Neural crest cell (in vitro differentiated cells): ENCODE measurements at regions not wholly inside any gene's neighbourhood (a gene's known extent, or its start where the extent isn't known, plus 50 kb on each side); places are given as distances from the start of the nearest gene placed in this dataset.
"Not testable (repeated sequence)": the region's sequence is repeated elsewhere in the genome, so short reads cannot be mapped to it uniquely, and the experiment has no call there.

Experiments used
- DNase-seq: peaks from one replicate; pipeline ENCODE4 v3.0.0; 2021; ENCODE audit warnings: low read depth, mixed read lengths, low spot score
- H3K27ac Mint-ChIP-seq: one replicate; pipeline ENCODE4 v1.8.0; 2021; ENCODE audit warnings: mild to moderate bottlenecking, mixed read lengths; ENCODE audit not compliant: unreplicated experiment
- H3K27me3 Mint-ChIP-seq: 2 replicates; pipeline ENCODE4 v1.8.0; 2021; ENCODE audit warnings: low read depth, mild to moderate bottlenecking, mixed read lengths
- H3K36me3 Mint-ChIP-seq: 2 replicates; pipeline ENCODE4 v1.8.0; 2021; ENCODE audit warnings: low read depth, mild to moderate bottlenecking, mixed read lengths
- H3K4me1 Mint-ChIP-seq: 2 replicates; pipeline ENCODE4 v1.8.0; 2021; ENCODE audit warnings: mixed read lengths
- H3K4me3 Mint-ChIP-seq: one replicate; pipeline ENCODE4 v1.8.0; 2021; ENCODE audit warnings: mild to moderate bottlenecking, mixed read lengths
- H3K9me3 Mint-ChIP-seq: 2 replicates; pipeline ENCODE4 v1.8.0; 2021; ENCODE audit warnings: mixed read lengths
- TF ChIP-seq, protein P1 (sequence below): fragments of 200-600 bp; sonication (generic); conservative IDR thresholded peaks from 2 replicates; pipeline ENCODE4 v1.5.0; 2021; ENCODE audit warnings: antibody characterized with exemption, mild to moderate bottlenecking

DNA sequence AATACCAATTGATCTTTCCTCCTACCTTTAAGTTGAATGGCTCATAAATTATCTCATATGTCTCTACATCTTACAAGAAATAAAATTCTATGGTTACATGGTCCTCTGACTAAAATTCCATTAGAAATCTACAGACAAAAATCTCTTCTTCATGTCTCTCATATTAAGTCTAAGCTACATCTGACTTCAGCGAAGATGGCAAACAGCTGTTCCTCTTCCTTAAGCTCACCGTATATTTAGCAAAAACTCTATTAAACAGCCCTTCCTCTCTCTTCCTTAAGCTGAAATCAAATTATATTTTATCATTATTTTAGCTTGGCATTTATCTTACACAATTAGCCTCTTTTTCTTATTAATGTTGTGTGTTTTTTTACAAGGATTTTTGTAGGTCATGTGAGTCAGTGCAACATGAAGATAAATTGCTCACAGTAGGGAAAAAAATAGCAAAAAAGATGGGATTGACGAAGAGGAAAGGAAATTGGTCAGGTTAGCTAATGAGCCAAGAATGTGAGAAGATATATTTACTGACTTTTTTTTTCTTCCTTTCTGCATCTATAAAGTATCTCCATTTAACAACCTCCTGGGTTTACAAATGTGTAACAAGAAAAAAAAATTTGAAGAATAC, 2412.8 kb downstream of the ARAP2 start:
- DNase-seq, result no peak
- Mint-ChIP-seq H3K27ac (no peak overlapping the region), H3K9me3 (no peaks in the 10 kb centered on the region), H3K4me3 (no peak overlapping the region), H3K27me3 (no peaks in the 10 kb centered on the region), H3K36me3 (no peaks in the 10 kb centered on the region), H3K4me1 (no peaks in the 10 kb centered on the region)
- TF ChIP-seq, protein P1, sequence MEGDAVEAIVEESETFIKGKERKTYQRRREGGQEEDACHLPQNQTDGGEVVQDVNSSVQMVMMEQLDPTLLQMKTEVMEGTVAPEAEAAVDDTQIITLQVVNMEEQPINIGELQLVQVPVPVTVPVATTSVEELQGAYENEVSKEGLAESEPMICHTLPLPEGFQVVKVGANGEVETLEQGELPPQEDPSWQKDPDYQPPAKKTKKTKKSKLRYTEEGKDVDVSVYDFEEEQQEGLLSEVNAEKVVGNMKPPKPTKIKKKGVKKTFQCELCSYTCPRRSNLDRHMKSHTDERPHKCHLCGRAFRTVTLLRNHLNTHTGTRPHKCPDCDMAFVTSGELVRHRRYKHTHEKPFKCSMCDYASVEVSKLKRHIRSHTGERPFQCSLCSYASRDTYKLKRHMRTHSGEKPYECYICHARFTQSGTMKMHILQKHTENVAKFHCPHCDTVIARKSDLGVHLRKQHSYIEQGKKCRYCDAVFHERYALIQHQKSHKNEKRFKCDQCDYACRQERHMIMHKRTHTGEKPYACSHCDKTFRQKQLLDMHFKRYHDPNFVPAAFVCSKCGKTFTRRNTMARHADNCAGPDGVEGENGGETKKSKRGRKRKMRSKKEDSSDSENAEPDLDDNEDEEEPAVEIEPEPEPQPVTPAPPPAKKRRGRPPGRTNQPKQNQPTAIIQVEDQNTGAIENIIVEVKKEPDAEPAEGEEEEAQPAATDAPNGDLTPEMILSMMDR, result no peak

DNA sequence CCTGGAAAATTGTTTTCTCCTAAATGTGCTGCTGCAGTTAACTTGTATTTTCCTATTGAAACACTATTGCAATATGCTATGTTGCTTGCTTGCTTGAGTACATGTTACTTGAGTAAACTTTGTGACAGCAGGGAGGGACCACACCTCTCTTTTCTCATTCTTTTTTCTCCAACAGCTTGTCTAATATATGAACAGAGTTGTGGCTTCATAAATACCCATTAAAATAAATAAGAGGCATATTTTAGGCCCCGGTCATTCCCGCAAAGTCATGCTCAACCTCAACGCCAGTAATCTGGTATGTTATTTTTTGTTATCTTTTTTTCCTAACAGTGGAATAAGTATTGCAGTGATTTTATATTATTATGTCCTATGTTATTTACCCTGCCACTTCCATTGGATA, 2408.6 kb downstream of the ARAP2 start:
- H3K36me3 Mint-ChIP-seq, H3K27me3 Mint-ChIP-seq: not testable (repeated sequence)

DNA sequence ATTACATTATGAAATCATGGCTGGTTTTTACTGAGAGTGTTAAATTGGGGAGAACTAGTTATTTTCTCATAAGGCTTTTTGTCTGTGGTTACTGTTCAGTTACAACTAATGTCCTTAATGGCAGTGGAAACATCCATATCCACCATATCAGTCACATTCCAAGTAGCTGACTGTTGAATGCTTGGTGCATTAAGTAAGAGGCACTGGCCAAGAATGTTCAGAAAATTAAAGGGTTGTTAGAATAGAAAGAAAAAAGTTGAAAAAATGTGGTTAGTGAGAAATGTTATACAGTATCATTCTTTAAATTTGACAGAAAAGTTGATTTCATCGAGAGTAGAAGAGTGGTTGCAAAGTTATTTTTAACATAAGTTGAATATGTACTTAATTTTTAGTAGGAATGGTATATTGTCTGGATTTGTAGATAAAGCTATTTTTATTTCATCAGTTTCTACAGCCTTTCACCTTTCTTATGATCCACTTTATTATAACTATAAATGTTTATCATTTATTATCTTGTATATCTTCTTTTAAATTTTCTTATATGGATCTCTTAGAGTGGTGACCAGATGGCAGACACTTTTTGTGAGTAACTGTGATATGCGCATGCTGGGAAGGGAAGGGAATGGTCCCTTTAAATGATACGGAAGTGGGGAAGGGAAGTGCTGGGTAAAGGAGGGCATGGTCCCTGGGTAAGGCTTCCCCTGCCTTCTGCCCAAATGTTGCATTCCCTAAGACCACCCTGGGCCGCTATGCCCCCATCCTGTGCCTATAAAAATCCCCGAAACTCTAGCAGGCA, 2407.1 kb downstream of the ARAP2 start:
- no peak for DNase-seq
- H3K9me3 Mint-ChIP-seq, result no peaks in the 10 kb centered on the region
- no peaks in the 10 kb centered on the region for H3K27me3 Mint-ChIP-seq
- no peak overlapping the region for H3K4me3 Mint-ChIP-seq
- H3K4me1 Mint-ChIP-seq, result no peaks in the 10 kb centered on the region
- no peak overlapping the region for H3K27ac Mint-ChIP-seq
- H3K36me3 Mint-ChIP-seq, result no peaks in the 10 kb centered on the region
- TF ChIP-seq, protein P1, result no peak

More for the DNA sequence above, 2408.6 kb downstream of the ARAP2 start:
- DNase-seq, H3K4me1 Mint-ChIP-seq, H3K4me3 Mint-ChIP-seq, H3K9me3 Mint-ChIP-seq, H3K27ac Mint-ChIP-seq: not testable (repeated sequence)

DNA sequence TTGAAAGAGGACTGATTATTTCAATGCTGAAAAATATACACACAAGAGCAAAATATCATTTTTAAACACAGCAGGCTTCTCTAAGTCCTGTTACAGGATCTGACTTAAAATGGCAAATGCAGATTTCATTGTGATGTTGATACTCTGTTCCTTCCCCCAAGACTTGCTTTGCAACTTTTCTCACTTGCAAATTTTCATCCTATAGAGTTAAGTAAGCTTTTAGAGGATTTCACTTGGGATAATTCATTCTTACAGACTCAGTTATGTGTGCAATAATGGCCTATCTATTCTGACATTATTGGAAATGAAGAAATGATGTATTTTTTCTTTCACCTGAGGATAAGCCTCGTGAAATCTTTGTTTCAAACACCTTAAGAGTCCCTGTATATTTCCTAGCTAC, 2403.2 kb downstream of the ARAP2 start:
- Mint-ChIP-seq H3K4me3 (no peak overlapping the region), H3K9me3 (no peaks in the 10 kb centered on the region), H3K27me3 (no peaks in the 10 kb centered on the region), H3K36me3 (no peaks in the 10 kb centered on the region), H3K4me1 (no peaks in the 10 kb centered on the region), H3K27ac (no peak overlapping the region)
- TF ChIP-seq, protein P1, result no peak
- no peak for DNase-seq

DNA sequence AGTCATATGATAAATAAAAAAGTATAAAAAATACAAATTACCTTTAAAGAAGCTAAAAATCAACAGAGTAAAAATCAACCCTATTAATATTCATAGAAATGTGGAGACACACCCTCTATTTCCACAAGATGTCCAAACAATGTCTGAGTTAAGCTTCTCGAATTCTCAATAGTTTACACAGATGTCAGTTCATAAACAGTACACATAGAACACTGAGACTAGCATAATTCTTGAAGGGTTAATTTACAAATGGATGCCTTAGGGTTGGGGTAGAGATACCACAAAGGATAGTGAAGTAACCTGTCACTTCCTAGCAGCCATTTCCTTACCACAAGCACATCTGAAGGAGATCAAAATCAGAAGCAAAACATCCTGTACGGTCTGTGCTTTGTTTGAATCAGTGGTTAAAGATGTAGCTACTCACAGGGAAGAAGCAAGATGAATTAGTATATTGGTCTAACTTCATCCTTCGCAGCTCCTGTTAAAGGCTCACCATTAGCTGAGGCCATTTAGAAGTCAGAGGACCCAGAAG, 2393.9 kb downstream of the ARAP2 start:
- no peak overlapping the region for H3K4me3 Mint-ChIP-seq
- no peak for DNase-seq
- H3K27me3 Mint-ChIP-seq, result no peaks in the 10 kb centered on the region
- H3K27ac Mint-ChIP-seq, result no peak overlapping the region
- no peaks in the 10 kb centered on the region for H3K4me1 Mint-ChIP-seq
- H3K9me3 Mint-ChIP-seq, result peaks cover 7% of the 10 kb centered on the region
- TF ChIP-seq, protein P1, result no peak
- no peaks in the 10 kb centered on the region for H3K36me3 Mint-ChIP-seq

DNA sequence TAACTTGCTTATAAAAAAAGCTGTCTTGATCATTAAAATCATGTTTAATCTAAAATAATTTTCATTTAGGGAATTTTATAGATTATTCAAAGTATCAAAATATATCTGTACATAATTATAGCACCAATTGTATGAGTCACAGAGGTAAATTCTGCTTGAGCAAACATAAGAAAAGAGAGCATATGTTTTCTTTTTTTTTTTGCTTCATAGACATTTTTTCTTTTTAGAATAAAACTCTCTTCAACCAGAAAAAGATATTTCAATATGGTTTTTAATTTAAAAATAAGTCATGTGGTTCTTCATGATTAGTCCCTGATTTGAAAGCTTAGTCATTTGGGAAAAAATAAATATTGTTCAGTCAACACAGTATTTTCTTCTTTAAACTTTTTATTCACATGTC, 2390.6 kb downstream of the ARAP2 start:
- not testable (repeated sequence) for DNase-seq, H3K9me3 Mint-ChIP-seq, H3K4me3 Mint-ChIP-seq, H3K27me3 Mint-ChIP-seq, H3K27ac Mint-ChIP-seq, H3K4me1 Mint-ChIP-seq, H3K36me3 Mint-ChIP-seq
